ENCODE measurements at regions not wholly inside any gene's neighbourhood (a gene's known extent, or its start where the extent isn't known, plus 50 kb on each side); places are given as distances from the start of the nearest gene placed in this dataset.

DNA sequence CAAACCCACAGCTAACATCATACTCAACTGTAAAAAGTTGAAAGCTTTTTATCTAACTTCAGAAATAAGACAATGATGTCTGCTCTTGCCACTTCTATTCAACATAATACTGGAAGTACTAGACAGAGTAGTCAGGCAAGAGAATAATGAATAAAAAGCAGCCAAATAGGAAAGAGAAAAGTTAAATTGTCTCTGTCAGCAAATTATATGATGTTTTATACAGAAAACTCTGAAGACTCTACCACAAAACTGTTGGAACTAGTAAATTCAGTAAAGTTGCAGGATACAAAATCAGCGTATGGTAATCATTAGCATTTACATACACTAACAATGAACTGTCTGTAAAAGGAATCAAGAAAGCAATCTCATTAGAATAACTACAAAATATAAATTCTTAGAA is 752.9 kb upstream of the CT83 start:
- DNase-seq (ENCODE audit: low read depth): no peak
- Histone ChIP-seq H3K4me3 (ENCODE audit: low read depth, low read length) (no peak overlapping the region), H3K27me3 (ENCODE audit: control insufficient read depth, insufficient read depth, low read length) (no peaks in the 10 kb centered on the region), H3K36me3 (ENCODE audit: control insufficient read depth, insufficient read depth, low read length) (no peaks in the 10 kb centered on the region)
- TF ChIP-seq, protein P1, sequence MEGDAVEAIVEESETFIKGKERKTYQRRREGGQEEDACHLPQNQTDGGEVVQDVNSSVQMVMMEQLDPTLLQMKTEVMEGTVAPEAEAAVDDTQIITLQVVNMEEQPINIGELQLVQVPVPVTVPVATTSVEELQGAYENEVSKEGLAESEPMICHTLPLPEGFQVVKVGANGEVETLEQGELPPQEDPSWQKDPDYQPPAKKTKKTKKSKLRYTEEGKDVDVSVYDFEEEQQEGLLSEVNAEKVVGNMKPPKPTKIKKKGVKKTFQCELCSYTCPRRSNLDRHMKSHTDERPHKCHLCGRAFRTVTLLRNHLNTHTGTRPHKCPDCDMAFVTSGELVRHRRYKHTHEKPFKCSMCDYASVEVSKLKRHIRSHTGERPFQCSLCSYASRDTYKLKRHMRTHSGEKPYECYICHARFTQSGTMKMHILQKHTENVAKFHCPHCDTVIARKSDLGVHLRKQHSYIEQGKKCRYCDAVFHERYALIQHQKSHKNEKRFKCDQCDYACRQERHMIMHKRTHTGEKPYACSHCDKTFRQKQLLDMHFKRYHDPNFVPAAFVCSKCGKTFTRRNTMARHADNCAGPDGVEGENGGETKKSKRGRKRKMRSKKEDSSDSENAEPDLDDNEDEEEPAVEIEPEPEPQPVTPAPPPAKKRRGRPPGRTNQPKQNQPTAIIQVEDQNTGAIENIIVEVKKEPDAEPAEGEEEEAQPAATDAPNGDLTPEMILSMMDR (IDR thresholded peaks at IDR 0.05; ENCODE audit: insufficient read depth, low read length, poor library complexity, severe bottlenecking): no peak

DNA sequence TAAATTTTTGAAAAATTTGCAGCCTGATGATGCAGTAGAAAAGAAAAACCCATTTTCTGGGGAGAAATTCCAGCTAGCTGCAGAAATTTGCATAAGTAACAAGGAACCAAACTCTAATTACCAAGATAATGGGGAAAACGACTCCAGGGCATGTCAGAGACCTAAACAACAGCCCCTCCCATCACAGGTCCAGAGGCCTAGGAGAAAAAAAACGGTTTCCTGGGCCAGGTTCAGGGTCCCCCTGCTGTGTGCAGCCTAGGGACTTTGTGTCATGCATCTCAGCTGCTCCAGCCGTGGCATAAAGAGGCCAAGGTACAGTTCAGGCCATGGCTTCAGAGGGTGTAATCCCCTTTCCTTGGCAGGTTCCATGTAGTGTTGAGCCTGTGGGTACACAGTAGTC is 733.7 kb upstream of the CT83 start:
- Histone ChIP-seq H3K4me3 (ENCODE audit: low read depth, low read length) (no peak overlapping the region), H3K27me3 (ENCODE audit: control insufficient read depth, insufficient read depth, low read length) (no peaks in the 10 kb centered on the region), H3K36me3 (ENCODE audit: control insufficient read depth, insufficient read depth, low read length) (no peaks in the 10 kb centered on the region)
- no peak for DNase-seq (ENCODE audit: low read depth)
- TF ChIP-seq, protein P1 (IDR thresholded peaks at IDR 0.05; ENCODE audit: insufficient read depth, low read length, poor library complexity, severe bottlenecking): no peak

DNA sequence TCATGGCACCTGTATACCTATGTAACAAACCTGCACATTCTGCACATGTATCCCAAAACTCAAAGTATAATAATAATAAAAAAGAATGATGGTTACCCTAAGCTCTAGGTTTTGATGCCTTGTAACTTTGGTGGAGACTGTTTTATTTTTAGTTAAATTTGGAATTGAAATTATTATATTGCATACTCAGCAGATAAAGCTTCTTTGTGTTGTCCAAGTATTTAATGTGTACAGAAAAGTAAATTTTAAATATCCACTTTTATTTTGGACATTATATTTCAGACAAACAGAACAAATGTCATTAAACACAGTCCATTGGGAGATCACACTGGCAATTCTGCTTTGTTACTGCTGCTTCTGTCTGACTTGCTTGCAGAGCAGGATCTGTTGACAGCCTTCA is 684.5 kb upstream of the CT83 start:
- Histone ChIP-seq H3K27me3 (ENCODE audit: control insufficient read depth, insufficient read depth, low read length) (no peaks in the 10 kb centered on the region), H3K4me3 (ENCODE audit: low read depth, low read length) (no peak overlapping the region), H3K36me3 (ENCODE audit: control insufficient read depth, insufficient read depth, low read length) (no peaks in the 10 kb centered on the region)
- TF ChIP-seq, protein P1 (IDR thresholded peaks at IDR 0.05; ENCODE audit: insufficient read depth, low read length, poor library complexity, severe bottlenecking): no peak
- DNase-seq (ENCODE audit: low read depth): no peak

DNA sequence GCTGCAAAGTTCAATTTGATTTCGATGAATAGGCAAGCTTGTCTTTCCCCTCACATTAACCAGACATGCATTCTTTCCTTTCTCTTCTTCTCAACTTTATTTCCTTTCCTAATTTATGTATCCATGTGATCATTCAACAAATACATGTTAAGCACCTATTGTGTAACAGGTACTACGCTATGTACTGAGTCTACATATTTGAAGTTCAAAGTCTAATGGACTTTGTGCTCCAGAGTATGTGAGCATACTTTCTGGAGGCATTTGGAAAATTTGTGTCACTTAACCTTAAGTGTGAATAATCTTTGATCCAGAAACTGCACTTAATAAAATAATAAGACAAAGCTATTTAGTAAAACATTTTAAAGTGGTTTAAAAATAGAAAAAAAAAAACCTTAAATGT is 675.3 kb upstream of the CT83 start:
- TF ChIP-seq, protein P1 (IDR thresholded peaks at IDR 0.05; ENCODE audit: insufficient read depth, low read length, poor library complexity, severe bottlenecking): no peak
- no peak overlapping the region for H3K4me3 ChIP-seq (ENCODE audit: low read depth, low read length)
- no peaks in the 10 kb centered on the region for H3K36me3 ChIP-seq (ENCODE audit: control insufficient read depth, insufficient read depth, low read length)
- no peaks in the 10 kb centered on the region for H3K27me3 ChIP-seq (ENCODE audit: control insufficient read depth, insufficient read depth, low read length)
- no peak for DNase-seq (ENCODE audit: low read depth)

DNA sequence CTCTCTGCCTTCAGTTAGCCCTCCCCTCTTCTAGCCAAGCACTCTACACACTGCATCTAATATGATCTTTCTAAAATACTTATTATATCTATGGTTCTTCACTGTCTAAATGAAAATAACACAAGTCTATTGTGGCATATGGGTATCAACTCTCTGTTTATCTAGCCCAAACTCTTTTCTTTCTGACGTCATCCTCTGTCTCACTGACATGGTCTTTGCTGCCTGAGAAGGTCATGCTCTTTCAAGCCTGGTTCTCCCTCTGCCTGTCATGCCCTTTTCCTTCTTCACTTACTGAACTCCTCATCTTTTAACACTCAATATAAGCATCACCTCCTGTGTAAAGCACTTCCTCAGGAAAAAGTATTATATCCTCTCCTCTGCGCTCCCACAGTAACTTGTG is 672.2 kb upstream of the CT83 start:
- no peaks in the 10 kb centered on the region for H3K27me3 ChIP-seq (ENCODE audit: control insufficient read depth, insufficient read depth, low read length)
- no peak for DNase-seq (ENCODE audit: low read depth)
- H3K36me3 ChIP-seq (ENCODE audit: control insufficient read depth, insufficient read depth, low read length): no peaks in the 10 kb centered on the region
- TF ChIP-seq, protein P1 (IDR thresholded peaks at IDR 0.05; ENCODE audit: insufficient read depth, low read length, poor library complexity, severe bottlenecking): no peak
- H3K4me3 ChIP-seq (ENCODE audit: low read depth, low read length): no peak overlapping the region

DNA sequence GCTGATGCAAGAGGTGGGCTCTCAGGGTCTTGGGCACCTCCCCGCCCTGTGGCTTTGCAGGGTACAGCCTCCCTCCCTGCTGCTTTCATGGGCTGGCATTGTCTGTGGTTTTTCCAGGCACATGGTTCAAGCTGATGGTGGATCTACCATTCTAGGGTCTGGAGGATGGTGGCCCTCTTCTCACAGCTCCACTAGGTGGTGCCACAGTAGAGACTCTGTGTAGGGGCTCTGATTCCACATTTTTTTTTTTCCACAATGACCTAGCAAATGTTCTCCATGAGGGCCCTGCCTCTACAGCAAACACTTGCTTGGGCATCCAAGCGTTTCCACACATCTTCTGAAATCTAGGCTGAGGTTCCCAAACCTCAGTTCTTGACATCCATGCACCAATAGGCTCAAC is 657.9 kb upstream of the CT83 start:
- DNase-seq (ENCODE audit: low read depth): no peak

More for the DNA sequence above, 657.9 kb upstream of the CT83 start:
- H3K27me3 ChIP-seq (ENCODE audit: control insufficient read depth, insufficient read depth, low read length): no peaks in the 10 kb centered on the region
- no peaks in the 10 kb centered on the region for H3K36me3 ChIP-seq (ENCODE audit: control insufficient read depth, insufficient read depth, low read length)
- TF ChIP-seq, protein P1 (IDR thresholded peaks at IDR 0.05; ENCODE audit: insufficient read depth, low read length, poor library complexity, severe bottlenecking): no peak
- no peak overlapping the region for H3K4me3 ChIP-seq (ENCODE audit: low read depth, low read length)
